HG02763 (cell line): ENCODE measurements at regions not wholly inside any gene's neighbourhood (a gene's known extent, or its start where the extent isn't known, plus 50 kb on each side); places are given as distances from the start of the nearest gene placed in this dataset.
A peak's percentile ranks its signal among the peaks of the same experiment; 100 is the strongest.

Source experiments
- ATAC-seq: cut with Tn5 transposase; IDR thresholded peaks from one replicate; pipeline ENCODE4 v1.9.1; 2021; ENCODE audit warnings: mild to moderate bottlenecking, moderate library complexity; ENCODE audit not compliant: unreplicated experiment

DNA sequence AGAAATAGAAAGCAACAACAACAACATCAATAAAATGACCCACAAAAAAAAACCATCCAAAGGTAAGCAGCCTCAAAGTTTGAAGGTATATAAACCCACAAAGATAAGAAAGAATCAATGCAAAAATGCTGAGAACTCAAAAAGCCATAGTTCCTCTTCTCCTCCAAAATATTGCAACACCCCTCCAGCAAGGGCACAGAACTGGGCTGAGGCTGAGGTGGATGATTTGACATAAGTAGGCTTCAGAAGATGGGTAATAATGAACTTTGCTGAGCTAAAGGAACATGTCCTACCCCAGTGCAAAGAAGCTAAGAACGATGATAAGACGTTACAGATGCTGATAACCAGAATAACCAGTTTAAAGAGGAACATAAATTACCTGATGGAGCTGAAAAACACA, 188.8 kb upstream of the BTBD3 start:
- no peak for ATAC-seq

DNA sequence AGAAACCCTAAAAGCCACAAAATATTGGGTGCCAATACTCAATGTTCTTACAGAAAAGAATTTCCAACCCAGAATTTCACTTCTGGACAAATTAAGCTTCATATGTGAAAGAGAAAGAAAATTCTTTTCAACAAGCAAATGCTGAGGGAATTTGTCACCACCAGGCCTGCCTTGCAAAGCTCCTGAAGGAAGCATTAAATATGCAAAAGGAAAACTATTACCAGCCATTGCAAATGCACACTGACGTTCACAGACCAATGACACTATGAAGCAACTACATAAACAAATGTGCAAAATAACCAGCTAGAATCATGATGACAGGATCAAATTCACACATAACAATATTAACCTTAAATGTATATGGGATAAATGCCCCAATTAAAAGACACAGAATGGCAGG, 187.9 kb upstream of the BTBD3 start:
- no peak for ATAC-seq

DNA sequence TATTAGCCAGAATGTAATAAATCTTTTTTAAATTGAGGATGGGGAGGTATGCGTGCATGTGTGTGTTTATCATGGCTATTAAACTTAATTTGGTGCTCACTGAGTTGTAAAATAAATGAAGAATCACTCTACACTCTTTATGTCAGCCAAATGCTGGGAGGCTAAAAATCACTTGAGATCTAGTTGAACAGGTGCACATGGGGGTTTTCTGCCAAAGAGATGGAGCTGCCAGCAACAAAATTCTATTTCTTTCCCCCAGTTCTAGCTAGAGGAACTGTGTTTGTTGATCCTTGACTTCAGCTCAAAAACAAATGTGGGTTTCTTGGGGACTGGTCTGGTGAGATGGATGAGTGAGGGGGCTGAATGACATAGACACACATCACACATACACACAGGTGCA, 183.3 kb upstream of the BTBD3 start:
- no peak for ATAC-seq

DNA sequence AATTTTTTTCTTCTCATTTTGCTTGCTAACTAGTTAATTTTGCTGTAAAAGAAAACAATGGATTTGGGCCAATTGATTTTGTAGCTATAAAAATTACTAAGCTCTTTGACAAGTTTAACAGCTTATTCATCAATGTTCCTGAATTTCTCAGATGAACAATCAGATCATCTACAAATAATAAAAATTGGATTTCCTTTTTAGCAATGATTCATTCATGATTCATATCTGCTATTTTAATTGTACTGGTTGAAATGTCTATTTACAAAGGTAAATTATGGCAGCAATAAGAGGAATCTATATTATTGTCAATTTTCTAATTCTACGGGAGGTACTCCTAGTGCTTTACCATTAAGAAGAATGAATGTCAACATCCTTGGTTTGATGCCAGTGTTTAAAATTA, 178.8 kb upstream of the BTBD3 start:
- no peak for ATAC-seq

DNA sequence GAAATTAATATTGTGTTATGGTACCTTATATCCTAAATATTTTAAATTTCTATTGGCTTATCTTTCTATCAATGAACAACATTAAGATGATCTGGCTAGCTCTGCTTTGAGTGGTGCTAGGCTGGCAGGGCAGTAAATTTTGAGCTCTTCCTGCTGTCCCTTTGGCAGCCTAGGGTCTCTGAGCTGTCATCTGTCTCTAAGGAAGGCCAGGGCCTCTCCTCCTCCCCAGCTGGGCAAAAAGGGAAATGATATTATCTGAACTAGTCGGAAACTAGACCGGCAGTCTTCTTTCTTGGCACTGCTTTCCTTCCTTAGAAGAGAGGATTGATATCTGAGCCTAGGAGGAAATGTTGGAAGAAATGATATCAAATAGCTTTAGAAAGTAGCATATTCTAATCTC, 176.7 kb upstream of the BTBD3 start:
- no peak for ATAC-seq

DNA sequence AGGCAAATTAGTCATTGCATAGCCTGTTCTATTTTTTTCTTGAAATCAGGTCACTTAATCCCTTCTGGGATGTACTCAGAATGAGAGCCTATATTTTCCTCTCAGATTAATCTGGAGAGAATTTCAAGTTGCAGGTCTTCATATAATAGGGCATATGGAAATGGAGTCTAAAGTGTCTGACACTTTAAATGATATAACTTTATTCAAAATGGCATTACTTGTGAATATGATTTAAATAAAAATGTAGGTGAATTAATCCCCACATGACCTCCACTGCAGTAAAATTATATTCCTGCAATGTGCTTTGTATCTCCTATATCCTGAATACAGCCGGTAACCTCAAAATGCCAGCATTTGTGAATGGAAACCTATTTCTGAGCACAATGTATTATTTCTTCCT, 172.5 kb upstream of the BTBD3 start:
- no peak for ATAC-seq

DNA sequence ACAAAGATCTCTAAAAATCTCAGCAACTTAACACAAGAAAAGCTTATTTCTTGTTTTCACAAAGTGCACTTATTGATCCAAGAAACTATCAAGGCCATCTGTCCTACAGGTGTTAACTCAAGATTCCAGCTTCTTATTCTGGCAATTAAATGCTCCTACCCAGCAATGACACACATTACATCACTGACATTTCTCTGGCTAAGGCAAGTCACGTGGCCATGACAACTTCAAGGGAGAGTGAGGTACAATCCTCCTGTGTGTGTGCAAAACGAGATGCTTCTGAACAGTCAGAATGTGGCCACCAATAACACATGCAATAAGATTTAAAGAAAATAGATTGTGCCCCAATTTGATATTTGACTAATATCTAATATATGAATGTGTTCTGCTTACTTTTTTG, 169.3 kb upstream of the BTBD3 start:
- ATAC-seq: no peak

DNA sequence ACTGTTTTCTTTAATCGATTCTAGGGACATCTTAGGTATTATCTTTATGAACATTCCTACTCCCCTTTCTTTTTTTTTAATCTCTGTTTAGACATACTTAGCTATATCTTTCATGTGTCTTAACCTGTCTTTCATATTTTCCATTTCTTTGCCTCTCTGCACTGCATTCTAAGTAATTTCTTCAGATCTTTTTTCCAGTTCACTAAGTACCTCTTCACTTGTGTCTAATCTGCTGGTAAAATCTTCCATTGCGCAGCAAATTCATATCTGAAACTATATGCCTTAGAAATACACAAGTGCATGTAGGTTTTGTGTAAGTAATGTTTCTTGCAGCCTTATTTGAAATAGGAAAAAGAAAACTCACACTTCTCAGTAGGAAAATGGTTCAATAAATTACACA, 165.4 kb upstream of the BTBD3 start:
- ATAC-seq: no peak

DNA sequence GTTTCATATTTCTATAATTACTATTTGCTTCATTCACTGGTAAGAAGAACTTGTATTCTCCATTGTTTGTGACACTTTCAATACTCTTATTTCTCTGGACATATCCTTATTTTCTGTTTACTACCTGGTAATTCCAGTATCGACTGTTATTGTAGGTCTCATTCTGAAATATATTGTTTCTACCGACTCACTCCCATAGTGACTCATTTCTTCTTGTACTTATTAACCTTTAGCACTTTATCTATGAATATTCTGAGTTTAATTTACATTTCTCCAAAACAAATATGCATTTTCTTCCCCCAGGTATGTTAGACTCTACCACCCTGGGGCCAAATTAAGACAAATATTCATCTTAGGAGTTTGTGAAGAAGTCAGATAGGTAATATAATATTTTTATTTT, 164.5 kb upstream of the BTBD3 start:
- no peak for ATAC-seq

DNA sequence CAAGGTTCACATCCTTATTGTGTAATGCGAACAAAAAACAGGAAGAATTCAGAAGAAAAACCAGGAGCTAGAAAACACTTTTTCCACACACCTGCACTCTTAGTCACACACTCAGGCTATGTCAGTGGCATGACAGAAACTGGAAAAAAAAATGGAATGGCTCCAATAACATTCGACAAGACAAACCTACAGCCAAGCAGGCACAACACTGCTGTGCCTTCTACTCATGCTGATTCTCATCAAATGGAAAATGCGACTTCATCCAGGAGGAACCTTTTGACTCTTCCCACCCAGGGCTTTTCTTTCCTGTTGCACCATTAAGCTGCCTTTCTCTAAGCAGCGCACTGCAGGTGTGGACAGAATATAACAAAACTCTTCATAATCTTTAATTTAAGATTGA, 163.2 kb upstream of the BTBD3 start:
- ATAC-seq: no peak

DNA sequence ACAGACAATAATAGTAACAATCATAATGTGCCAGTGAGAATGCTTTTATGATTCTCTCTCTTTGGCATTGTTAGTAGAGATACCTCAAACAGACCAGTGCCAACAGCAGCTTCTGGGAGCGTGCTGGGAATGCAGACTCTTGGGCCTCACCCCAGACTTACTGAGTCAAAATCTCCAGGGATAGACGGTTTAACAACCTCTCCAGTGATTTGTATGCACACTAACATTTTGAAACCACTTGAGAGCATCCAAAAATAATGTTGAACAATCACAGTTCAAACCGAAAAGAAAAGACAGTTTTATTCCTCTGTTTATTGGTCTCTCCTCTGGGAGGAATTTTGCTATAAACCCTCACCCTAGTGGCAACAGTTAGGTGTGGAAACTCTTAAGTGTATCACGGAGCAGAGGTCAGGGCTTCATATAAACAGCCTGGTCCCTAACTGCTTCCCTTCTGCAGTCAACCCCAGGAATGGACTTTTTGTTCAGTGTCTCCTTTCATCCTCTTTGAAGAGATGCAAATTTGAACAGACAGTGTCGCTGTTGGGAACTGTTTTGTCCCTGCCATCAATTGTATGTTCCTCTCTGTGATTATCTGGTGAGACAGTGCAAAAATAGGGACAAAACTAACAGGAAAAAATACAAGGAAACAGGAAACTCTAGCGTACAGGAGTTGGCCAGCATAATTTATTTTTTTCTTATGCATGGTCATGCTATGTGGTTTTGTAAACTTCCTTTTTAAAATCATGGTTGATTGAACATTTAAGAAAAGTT, 162.4 kb upstream of the BTBD3 start:
- ATAC-seq: no peak

DNA sequence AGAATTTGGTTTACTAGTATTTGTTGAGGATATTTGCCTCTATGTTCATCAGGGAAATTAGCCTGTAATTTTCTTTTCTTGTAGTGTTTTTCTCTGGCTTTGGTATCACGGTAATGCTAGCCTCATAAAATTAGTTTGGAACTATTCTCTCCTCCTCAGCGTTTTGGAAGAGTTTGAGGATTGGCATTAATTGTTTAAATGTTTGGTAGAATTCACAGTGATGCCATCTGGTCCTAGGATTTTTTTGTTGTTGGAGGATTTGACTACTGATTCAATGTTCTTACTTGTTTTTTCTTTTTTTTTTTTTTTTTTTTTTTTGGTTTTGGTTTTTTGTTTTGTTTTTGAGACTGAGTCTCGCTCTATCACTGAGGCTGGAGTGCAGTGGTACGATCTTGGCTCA, 156.2 kb upstream of the BTBD3 start:
- ATAC-seq: no peak

DNA sequence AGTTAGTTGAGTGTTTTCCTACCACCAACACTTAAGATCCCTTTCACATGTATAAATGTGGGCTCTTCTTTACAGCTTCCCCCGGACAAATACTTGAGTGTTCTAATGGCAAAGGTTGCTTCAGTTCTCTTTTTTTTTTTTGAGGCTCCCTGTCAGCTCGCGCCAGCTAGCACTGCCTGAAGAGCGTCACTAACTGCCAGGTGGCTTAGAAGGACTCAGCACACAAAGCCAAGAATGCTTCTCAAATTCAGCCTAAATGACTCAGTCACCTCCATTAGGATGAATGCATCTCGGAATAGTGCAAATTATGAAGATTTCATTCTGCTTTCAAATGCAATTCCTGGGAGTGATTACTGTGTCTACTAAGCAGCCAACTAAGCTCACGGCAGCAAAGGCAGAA, 150.7 kb upstream of the BTBD3 start:
- ATAC-seq: no peak

DNA sequence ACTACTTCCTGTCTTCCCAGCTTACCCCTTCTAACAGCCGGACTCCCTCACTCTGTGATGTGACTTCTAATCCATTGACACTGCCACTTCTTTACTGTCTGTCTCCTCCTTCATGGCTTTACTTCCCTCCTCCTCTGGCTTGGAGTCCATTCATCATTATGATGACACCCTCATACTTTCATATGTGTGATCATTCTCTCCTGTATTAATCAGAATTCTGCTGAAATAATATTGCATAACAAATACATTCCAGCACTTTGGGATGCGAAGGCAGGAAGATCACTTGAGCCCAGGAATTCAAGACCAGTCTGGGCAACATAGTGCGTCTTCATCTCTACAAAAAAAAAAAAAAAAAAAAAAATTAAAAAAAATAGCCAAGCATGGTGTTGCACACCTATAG, 147.9 kb upstream of the BTBD3 start:
- no peak for ATAC-seq

DNA sequence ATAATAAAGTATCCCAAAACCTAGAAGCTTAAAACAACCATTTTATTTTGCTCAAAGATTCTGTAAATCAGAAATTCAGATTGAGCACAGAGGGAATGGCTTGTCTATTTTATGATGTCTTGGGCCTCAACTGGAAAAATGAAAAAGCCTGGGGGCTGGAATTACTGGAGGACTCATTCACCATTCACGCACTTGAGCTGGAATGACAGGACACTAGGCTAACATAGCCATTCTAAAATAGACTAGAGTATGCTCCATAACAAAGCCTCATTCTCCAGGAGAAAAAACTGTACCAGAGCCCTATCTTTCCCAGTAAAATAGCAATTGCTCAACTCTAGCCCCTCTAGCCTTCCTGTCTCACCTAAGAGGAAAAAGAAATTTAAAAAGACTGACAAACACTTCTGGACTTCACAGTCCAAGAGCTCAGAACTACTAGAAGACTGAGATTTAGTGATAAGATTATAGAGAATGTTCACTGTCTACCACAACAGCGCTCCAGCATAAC, 145.4 kb upstream of the BTBD3 start:
- no peak for ATAC-seq

DNA sequence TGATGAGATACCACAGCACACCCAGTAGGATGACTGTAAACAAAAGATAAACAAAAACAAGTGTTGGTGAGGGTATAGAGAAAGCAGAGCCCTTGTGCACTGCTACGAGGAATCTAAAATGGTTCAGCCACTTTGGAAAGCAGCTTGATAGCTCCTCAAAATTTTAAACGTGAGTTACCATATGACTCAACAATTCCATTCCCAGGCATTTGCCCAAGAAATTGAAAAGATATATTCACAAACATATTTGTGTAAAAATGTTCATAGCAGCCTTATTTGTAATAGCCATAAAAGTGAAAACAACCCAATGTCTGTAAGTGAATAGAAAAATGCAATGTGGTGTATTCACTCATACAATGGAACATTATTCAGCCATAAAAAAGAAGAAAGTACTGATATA, 141.0 kb upstream of the BTBD3 start:
- no peak for ATAC-seq

DNA sequence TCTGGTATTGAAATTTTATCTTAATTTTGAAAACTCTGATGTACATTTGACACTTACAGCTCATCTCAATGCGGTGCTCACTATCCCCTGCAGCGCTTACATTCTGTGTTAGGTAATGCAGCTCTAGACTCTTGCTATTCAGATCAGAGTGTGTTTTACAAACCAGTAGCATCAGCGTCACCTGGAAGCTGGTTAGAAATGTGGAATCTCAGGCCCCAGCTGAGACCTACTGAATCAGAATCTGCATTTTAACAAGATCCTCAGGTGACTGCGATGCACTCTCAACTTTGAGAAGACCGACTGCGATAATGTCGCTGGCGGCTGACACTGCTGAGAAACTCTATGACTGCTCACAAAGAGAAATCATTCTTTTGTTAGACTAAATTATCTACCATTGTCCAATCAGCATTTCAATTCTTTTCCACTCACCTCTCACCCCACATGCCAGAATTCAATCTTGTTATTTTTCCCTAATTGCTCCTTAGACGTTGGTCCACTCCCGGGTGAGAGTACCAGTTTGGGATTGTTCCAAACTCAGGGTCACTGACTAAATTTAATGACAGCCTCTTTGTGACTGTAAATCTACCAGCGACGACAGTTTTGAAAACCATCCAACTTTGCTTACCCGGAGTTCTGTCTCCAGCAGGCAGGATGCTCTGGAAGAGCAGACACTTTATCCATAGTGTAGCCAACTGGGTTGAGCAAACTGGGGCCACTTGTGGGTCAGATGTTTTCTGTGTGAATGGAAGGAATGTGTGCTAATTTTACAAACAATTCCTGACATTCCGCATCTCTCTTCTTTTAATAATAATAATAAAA, 140.1 kb upstream of the BTBD3 start:
- ATAC-seq: no peak

DNA sequence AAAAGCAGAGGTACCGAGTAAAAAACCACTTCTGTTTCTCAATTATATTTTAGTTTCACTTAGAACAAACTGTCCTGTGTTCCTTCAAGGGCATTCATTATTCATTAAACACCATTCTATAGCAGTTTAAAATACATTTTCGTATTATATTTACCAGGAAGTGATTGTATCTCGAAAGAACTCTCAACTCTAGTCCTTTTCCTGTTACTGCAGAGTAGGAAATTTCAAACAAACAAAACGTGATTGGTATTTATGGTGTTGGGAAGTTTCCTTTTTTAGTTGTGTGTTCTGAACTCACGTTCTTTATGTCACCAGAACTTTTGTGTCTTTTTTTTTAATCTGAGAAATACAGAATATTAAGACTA, 139.5 kb upstream of the BTBD3 start:
- ATAC-seq: no peak

DNA sequence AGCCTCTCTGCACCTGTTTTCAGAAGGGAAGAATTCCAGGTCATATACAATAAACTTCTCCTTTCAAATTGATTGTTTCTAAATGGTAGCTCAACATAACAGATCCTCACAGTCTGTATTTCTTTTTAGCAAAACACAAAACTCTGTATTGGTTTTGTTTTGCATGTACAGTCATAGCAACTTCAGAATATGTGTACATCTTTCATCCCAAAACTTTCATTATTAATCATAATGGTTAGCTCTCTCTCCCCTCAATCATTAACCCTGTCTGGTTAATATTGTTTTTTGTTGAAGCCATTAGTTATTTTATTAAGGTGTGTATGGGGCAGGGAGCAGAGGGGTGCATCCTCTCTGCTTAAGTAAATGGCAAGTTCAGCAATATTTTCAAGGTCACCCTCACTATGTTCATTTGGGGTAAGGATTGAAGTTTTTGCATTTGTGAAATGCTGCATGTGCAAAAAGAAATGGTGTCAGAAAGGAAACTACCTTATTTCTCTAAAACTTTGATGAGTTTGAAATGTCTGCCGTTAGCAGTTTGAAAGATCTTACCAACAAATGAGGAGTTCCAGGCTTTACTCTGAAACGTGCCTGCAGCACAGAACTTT, 136.8 kb upstream of the BTBD3 start:
- ATAC-seq: peak; percentile 60

DNA sequence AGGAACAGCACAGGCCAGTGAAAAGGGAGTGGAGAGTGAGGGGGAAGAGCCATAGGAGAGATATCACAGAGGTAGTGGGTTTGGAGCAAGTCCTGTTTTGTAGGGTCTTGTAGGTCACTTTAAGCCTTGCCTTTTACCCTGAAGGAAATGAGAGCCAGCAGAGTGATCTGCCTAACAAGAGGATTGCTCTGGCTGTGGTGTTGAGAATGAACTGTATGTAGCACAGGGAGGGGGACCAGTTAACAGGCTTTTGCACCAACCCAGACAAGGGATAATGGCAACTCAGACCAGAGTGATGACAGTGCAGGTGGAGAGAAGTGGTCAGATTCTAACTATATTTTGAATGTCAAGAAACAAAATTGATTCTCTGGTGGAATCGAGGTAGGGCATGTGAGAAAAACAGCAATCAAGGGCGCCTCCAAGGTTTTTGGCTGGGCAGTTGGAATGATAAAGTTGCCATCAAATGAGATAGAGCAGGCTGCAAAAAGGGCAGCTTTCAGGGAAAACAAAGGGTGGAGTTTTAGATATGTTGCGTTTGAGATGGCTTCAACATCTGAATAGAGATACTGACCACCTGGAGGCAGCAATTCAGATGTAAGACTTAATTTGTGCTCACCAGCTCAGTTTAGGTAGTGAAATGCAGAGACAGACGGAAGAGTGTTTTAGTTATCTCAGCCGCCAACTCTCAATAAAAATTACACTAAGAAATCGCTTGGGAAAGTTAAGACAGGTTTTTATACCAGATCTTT, 134.4 kb upstream of the BTBD3 start:
- ATAC-seq: no peak

DNA sequence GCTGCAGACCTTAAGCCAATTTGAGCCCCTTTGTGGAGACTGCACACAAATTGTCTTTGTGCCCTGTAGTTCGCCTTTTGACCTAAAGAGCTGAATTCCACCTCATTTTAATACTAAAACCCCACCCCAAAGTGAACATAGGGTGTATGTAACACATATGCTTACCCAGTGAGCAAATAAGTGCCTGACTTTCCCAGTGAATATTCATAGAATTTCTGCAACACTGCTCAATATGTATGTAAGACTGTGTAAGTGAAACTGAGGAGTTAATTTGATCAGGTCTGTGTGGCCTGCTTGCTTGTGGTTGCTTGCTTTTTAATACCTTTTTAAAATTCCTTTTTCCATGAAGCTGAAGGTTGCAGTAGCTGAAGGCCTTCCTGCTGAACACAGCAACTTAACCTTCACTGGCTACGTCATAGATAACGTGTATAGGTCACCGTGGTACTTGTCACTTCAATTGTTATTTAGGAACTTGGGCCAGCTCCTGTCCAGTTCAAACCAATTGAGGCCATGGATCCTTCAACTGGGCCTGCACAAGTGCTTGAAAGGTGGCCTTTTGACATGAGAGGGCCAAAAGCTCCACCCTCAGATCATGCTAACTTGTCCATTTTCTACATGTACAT, 131.7 kb upstream of the BTBD3 start:
- no peak for ATAC-seq
